Thymus (tissue), 11 donors: ENCODE measurements at regions not wholly inside any gene's neighbourhood (a gene's known extent, or its start where the extent isn't known, plus 50 kb on each side); places are given as distances from the start of the nearest gene placed in this dataset.

Experiments
- DNase-seq, 9 donors: peaks; one replicate each; pipeline ENCODE4 v3.0.0-alpha.2; 2013; ENCODE audit warnings: low spot score in 9 of 9, low read depth in 6 of 9, missing footprints in 1 of 9
- H3K27ac ChIP-seq, 2 donors: one replicate each; pipeline ENCODE4 v1.5.1; 2013; ENCODE audit warnings: control low read depth in 1 of 2, low read depth in 1 of 2, low read length in 1 of 2, mild to moderate bottlenecking in 1 of 2, moderate library complexity in 1 of 2
- H3K27me3 ChIP-seq, 2 donors: one replicate each; pipeline ENCODE4 v1.5.1; 2013; ENCODE audit warnings: low read length in 1 of 2; ENCODE audit not compliant: control insufficient read depth in 2 of 2, insufficient read depth in 1 of 2
- H3K36me3 ChIP-seq, 2 donors: one replicate each; pipeline ENCODE4 v1.5.1; 2013; ENCODE audit warnings: low read length in 1 of 2, mild to moderate bottlenecking in 1 of 2, moderate library complexity in 1 of 2; ENCODE audit not compliant: control insufficient read depth in 2 of 2, insufficient read depth in 2 of 2
- H3K4me1 ChIP-seq, 2 donors: one replicate each; pipeline ENCODE4 v1.5.1; 2013; ENCODE audit warnings: low read length in 2 of 2; ENCODE audit not compliant: control insufficient read depth in 2 of 2, insufficient read depth in 2 of 2
- H3K4me3 ChIP-seq, 2 donors: one replicate each; pipeline ENCODE4 v1.5.1; 2013; ENCODE audit warnings: low read length in 2 of 2, control low read depth in 1 of 2, mild to moderate bottlenecking in 1 of 2
- H3K9me3 ChIP-seq, 2 donors: one replicate each; pipeline ENCODE4 v1.5.1; 2013; ENCODE audit warnings: low read length in 1 of 2, mild to moderate bottlenecking in 1 of 2; ENCODE audit not compliant: control insufficient read depth in 2 of 2, insufficient read depth in 1 of 2
- WGBS: extraction: QIAGEN DNeasy Blood & Tissue Kit; methylation state at CpG from one replicate; pipeline ENCODE4 v1.1.7; 2013; 5-methylcytosine and 5-hydroxymethylcytosine counted together
- donor health status: healthy.

GRCh38 chr6:67877288-67877687, 757.8 kb upstream of the ADGRB3 start:
- no peak for DNase-seq
- no peaks in the 10 kb centered on the region for H3K36me3 ChIP-seq
- H3K4me1 ChIP-seq, result no peaks in the 10 kb centered on the region
- no peak overlapping the region for H3K27ac ChIP-seq
- no peak overlapping the region for H3K4me3 ChIP-seq
- H3K9me3 ChIP-seq, result no peaks in the 10 kb centered on the region
- no peaks in the 10 kb centered on the region for H3K27me3 ChIP-seq
- 93% methylated on average over 2 of the region's 2 CpGs for WGBS

- H3K27ac ChIP-seq, result no peak overlapping the region
- H3K36me3 ChIP-seq, result no peaks in the 10 kb centered on the region
- no peaks in the 10 kb centered on the region for H3K27me3 ChIP-seq
- H3K9me3 ChIP-seq, result no peaks in the 10 kb centered on the region
- DNase-seq, result no peak
- no peak overlapping the region for H3K4me3 ChIP-seq
- no peaks in the 10 kb centered on the region for H3K4me1 ChIP-seq
These were observed 759.2 kb upstream of the ADGRB3 start for GRCh38 chr6:67875877-67876383.

- Histone ChIP-seq H3K27ac (no peak overlapping the region), H3K4me1 (no peaks in the 10 kb centered on the region), H3K9me3 (no peaks in the 10 kb centered on the region), H3K36me3 (no peaks in the 10 kb centered on the region), H3K4me3 (no peak overlapping the region), H3K27me3 (no peaks in the 10 kb centered on the region)
- DNase-seq, result no peak
These were observed 764.8 kb upstream of the ADGRB3 start for GRCh38 chr6:67870321-67870720.

GRCh38 chr6:67863346-67863745, 771.7 kb upstream of the ADGRB3 start:
- 92% methylated on average over 2 of the region's 2 CpGs for WGBS

GRCh38 chr6:67854098-67854497, 781.0 kb upstream of the ADGRB3 start:
- Histone ChIP-seq H3K9me3 (peaks cover 0 to 3% of the 10 kb centered on the region in 2 donors), H3K27ac (no peak overlapping the region), H3K27me3 (no peaks in the 10 kb centered on the region), H3K4me1 (no peaks in the 10 kb centered on the region), H3K4me3 (no peak overlapping the region), H3K36me3 (no peaks in the 10 kb centered on the region)
- no peak for DNase-seq

More at GRCh38 chr6:67863346-67863745, 771.7 kb upstream of the ADGRB3 start:
- Histone ChIP-seq H3K4me3 (no peak overlapping the region), H3K9me3 (no peaks in the 10 kb centered on the region), H3K27me3 (no peaks in the 10 kb centered on the region), H3K27ac (no peak overlapping the region), H3K4me1 (no peaks in the 10 kb centered on the region), H3K36me3 (no peaks in the 10 kb centered on the region)
- no peak for DNase-seq

GRCh38 chr6:67839818-67840217, 795.3 kb upstream of the ADGRB3 start:
- no peak overlapping the region for H3K4me3 ChIP-seq
- H3K4me1 ChIP-seq, result no peaks in the 10 kb centered on the region
- no peaks in the 10 kb centered on the region for H3K36me3 ChIP-seq
- 90% methylated on average over 2 of the region's 2 CpGs for WGBS
- no peak overlapping the region for H3K27ac ChIP-seq
- H3K27me3 ChIP-seq, result no peaks in the 10 kb centered on the region
- no peak for DNase-seq
- no peaks in the 10 kb centered on the region for H3K9me3 ChIP-seq

GRCh38 chr6:67825201-67825895, 809.7 kb upstream of the ADGRB3 start:
- Histone ChIP-seq H3K4me3 (no peak overlapping the region), H3K27me3 (no peaks in the 10 kb centered on the region), H3K27ac (no peak overlapping the region), H3K4me1 (no peaks in the 10 kb centered on the region), H3K9me3 (peaks cover 1 to 13% of the 10 kb centered on the region in 2 donors), H3K36me3 (no peaks in the 10 kb centered on the region)
- 96% methylated on average over 36 of the region's 36 CpGs for WGBS
- no peak for DNase-seq

- no peak overlapping the region for H3K4me3 ChIP-seq
- H3K27ac ChIP-seq, result no peak overlapping the region
- H3K9me3 ChIP-seq, result peaks cover 0 to 5% of the 10 kb centered on the region in 2 donors
- 69% methylated on average over 2 of the region's 2 CpGs for WGBS
- H3K27me3 ChIP-seq, result no peaks in the 10 kb centered on the region
- DNase-seq, result no peak
- no peaks in the 10 kb centered on the region for H3K4me1 ChIP-seq
- H3K36me3 ChIP-seq, result no peaks in the 10 kb centered on the region
These were observed 816.8 kb upstream of the ADGRB3 start for GRCh38 chr6:67818322-67818721.

- peaks cover 0 to 3% of the 10 kb centered on the region in 2 donors for H3K9me3 ChIP-seq
- H3K27me3 ChIP-seq, result no peaks in the 10 kb centered on the region
- no peak overlapping the region for H3K4me3 ChIP-seq
- no peaks in the 10 kb centered on the region for H3K4me1 ChIP-seq
- H3K36me3 ChIP-seq, result no peaks in the 10 kb centered on the region
- no peak overlapping the region for H3K27ac ChIP-seq
- DNase-seq, result no peak
- WGBS, result 56% methylated on average over 2 of the region's 2 CpGs
These were observed 819.5 kb upstream of the ADGRB3 start for GRCh38 chr6:67815623-67816022.
